ENCODE measurements at regions not wholly inside any gene's neighbourhood (a gene's known extent, or its start where the extent isn't known, plus 50 kb on each side); places are given as distances from the start of the nearest gene placed in this dataset.
A peak's percentile ranks its signal among the peaks of the same experiment; 100 is the strongest.

DNA sequence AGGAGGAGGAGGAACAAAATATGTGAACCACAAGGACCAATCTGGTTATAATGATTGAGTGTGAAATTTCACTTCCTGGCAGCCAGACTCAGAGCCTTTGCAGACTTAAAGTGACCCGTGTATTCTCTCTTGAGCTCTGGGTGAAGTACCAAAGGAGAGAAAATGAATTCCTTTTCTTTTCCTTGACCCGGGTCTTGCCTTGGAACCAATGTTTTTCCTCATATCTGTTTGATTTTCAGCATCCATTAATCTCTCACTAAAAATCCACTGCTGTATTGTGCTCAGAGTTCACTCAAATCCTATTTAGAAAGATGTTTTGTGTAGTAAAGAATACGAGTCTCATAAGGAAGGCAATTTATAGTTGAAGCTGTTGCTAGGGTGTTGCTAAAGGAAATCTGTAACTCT, 78.3 kb upstream of the C1QTNF7 start:
- DNase-seq (ENCODE audit: low read depth in 1 of 2, low spot score in 2 of 2) = no peak
- no peak overlapping the region for H3K27ac ChIP-seq
- H3K9me3 ChIP-seq (replicated peaks) = no peaks in the 10 kb centered on the region
- no peaks in the 10 kb centered on the region for H3K27me3 ChIP-seq (replicated peaks)
- no peaks in the 10 kb centered on the region for H3K36me3 ChIP-seq
- H3K4me1 ChIP-seq (replicated peaks) = no peaks in the 10 kb centered on the region
- no peak overlapping the region for H3K4me3 ChIP-seq

DNA sequence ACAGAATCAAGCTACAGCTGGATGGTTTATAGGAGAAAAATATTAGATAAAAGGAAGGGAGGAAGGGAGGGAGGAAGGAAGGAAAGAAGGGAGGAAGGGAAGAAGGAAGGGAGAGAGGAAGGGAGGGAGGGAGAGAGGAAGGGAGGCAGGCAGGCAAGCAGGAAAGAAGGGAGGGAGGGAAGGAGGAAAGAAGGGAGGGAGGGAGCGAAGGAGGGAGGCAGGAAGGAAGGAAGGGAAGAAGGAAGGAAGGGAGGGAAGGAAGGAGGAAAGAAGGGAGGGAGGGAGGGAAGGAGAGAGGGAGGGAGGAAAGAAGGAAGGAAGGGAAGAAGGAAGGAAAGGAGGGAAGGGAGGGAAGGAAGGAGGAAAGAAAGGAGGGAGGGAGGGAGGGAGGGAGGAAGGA, 77.9 kb upstream of the C1QTNF7 start:
- DNase-seq (ENCODE audit: low read depth in 1 of 2, low spot score in 2 of 2) = no peak
- Histone ChIP-seq H3K36me3 (no peaks in the 10 kb centered on the region), H3K4me1 (replicated peaks) (no peaks in the 10 kb centered on the region), H3K9me3 (replicated peaks) (no peaks in the 10 kb centered on the region), H3K4me3 (no peak overlapping the region), H3K27me3 (replicated peaks) (no peaks in the 10 kb centered on the region), H3K27ac (no peak overlapping the region)

DNA sequence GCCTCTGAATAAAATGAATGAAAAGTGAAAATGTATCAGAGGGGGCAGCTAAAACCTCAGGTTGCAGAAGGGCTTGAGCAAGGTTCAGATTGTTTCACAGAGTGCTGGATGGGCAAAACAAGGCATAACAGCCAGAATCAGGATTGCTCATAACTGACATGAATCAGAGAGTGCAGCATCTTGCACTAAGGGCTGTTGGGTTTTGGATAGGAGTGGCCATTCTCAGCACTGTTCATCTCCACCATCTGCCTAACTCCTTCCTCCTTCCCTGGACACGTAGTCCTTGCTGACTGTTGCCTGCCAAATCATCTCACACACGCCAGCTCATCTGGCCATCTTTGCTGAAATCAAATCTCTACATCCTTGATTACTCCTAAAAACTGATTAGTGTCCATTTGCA, 75.3 kb upstream of the C1QTNF7 start:
- H3K4me3 ChIP-seq = no peak overlapping the region
- H3K27ac ChIP-seq = no peak overlapping the region
- H3K9me3 ChIP-seq (replicated peaks) = no peaks in the 10 kb centered on the region
- H3K36me3 ChIP-seq = no peaks in the 10 kb centered on the region
- H3K4me1 ChIP-seq (replicated peaks) = no peaks in the 10 kb centered on the region
- H3K27me3 ChIP-seq (replicated peaks) = no peaks in the 10 kb centered on the region
- DNase-seq (ENCODE audit: low read depth in 1 of 2, low spot score in 2 of 2) = no peak

DNA sequence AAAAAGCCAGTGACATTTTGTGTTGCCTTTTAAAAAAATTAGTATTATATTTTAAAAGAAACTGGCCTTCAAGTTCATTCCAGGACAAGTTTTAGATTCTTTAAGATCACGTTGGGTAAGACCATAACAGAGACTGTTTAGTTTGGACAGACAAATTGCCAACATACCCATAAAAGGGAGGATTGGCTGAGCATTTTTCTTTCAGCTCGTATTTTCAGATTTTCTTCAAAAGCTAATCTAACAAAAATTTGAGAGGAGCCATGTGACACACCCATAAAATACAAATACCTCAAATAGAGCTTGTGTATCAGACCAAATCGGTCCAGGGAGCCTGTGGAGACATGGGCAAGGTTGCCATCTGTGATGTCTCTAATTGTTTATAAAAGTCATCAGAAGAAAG, 74.6 kb upstream of the C1QTNF7 start:
- no peak for DNase-seq (ENCODE audit: low read depth in 1 of 2, low spot score in 2 of 2)

DNA sequence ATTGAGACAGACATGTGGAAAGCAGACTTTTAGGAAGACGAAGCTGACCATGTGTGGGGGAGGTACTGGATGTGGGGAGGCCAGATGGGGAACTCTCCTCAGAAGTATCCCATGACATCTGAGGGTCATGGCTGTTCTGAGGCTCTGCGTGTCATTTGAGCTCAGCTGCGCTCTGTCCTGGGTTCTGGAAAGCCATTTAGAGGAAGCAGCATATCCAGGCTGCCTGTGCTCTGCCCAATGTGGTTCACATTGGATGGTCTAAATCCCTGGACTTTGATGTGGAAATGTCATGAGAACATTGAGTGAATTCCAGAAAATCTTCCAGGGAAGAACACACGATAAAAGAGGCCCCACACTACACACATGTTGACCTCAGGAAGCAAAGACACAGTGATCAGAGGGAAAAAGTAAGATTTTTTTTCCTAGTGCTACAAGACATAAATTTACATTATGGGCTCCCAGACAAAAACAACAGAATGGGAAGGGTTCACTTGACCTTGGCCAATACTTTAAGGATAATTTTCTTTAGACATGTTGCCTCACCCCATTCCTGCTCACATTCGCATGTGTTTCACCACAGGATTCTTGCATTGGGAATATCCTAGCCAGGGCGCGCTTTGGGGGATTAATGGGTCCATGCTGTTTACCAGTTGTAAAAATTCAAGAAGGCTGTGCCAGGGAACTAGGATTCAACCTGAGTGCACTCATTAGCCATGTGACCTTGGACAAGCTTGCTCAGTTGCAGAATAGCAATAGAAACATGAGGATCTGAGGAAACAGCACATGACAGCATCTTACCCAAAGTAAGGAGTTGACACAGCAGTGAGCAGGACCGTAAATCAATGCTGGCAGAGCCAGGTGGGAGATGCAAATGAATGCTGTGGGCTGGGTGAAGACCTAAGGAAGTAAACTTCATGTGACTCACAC, 73.2 kb upstream of the C1QTNF7 start:
- Histone ChIP-seq H3K27ac (no peak overlapping the region), H3K36me3 (no peaks in the 10 kb centered on the region), H3K27me3 (replicated peaks) (no peaks in the 10 kb centered on the region), H3K4me1 (replicated peaks) (no peaks in the 10 kb centered on the region), H3K4me3 (no peak overlapping the region), H3K9me3 (replicated peaks) (no peaks in the 10 kb centered on the region)
- DNase-seq (ENCODE audit: low read depth in 1 of 2, low spot score in 2 of 2) = no peak

More for the DNA sequence above, 74.6 kb upstream of the C1QTNF7 start:
- H3K4me3 ChIP-seq = no peak overlapping the region
- H3K36me3 ChIP-seq = no peaks in the 10 kb centered on the region
- H3K27ac ChIP-seq = no peak overlapping the region
- H3K27me3 ChIP-seq (replicated peaks) = no peaks in the 10 kb centered on the region
- no peaks in the 10 kb centered on the region for H3K9me3 ChIP-seq (replicated peaks)
- no peaks in the 10 kb centered on the region for H3K4me1 ChIP-seq (replicated peaks)

DNA sequence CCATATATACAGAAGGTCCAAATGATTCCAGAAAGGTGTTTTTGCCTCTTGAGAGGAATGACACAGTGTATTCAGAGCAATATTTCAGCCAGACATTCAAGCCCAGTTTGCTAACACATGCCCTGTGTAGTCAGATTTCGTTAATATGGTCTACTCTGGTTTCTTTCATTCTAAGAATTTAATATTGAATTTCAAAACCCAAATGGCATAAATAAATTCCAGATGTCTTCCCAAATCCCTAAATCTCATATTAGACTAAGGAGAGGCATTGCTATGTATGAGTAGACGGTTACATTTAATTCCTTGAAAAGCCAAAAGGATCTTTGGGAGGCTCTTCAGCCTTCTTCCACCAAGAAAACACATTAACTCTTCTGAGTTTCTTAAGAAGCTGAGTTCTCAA, 66.3 kb upstream of the C1QTNF7 start:
- Histone ChIP-seq H3K36me3 (no peaks in the 10 kb centered on the region), H3K9me3 (replicated peaks) (no peaks in the 10 kb centered on the region), H3K4me3 (no peak overlapping the region), H3K27me3 (replicated peaks) (no peaks in the 10 kb centered on the region), H3K4me1 (replicated peaks) (no peaks in the 10 kb centered on the region), H3K27ac (no peak overlapping the region)
- no peak for DNase-seq (ENCODE audit: low read depth in 1 of 2, low spot score in 2 of 2)

DNA sequence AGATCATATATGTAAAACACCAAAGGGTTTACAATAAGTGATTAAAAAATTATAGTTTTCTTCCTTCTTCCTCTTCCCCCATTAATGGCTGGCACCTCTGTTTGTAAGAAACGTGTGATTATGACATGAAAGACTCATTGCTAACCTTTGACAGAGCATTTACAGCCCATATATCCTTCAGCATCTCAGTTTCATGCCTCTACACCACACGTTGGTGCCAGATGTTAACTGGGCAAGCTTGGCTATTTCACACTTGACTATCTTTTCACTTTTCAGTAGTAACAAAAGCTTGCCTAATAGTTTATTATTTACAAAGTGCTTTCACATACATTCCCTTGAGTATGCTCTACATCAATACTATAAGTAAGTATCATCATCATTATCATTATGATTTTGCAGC, 65.3 kb upstream of the C1QTNF7 start:
- Histone ChIP-seq H3K4me1 (replicated peaks) (no peaks in the 10 kb centered on the region), H3K4me3 (no peak overlapping the region), H3K27me3 (replicated peaks) (no peaks in the 10 kb centered on the region), H3K36me3 (no peaks in the 10 kb centered on the region), H3K27ac (no peak overlapping the region), H3K9me3 (replicated peaks) (no peaks in the 10 kb centered on the region)
- DNase-seq (ENCODE audit: low read depth in 1 of 2, low spot score in 2 of 2) = no peak

DNA sequence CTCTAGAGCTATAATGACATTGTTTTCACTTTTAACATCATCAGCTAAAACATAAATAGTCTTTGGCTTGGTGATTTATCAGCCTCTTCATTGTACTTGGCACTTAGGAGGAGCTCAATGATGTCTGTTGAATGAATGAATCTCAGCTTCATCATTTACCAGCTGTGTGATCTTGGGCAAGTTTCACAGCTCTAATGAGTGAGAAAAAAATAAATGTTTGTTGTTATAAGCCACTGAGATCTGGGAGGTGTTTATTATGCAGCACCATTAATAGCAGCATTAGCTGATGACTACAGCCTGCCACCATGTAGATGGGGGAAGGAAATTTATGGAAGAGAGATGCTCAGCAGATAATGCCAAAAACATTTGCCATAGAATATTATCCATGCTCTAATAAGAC, 63.6 kb upstream of the C1QTNF7 start:
- Histone ChIP-seq H3K4me1 (replicated peaks) (peaks cover 5% of the 10 kb centered on the region), H3K36me3 (no peaks in the 10 kb centered on the region), H3K9me3 (replicated peaks) (no peaks in the 10 kb centered on the region), H3K4me3 (no peak overlapping the region), H3K27me3 (replicated peaks) (no peaks in the 10 kb centered on the region), H3K27ac (no peak overlapping the region)
- DNase-seq (ENCODE audit: low read depth in 1 of 2, low spot score in 2 of 2) = no peak

DNA sequence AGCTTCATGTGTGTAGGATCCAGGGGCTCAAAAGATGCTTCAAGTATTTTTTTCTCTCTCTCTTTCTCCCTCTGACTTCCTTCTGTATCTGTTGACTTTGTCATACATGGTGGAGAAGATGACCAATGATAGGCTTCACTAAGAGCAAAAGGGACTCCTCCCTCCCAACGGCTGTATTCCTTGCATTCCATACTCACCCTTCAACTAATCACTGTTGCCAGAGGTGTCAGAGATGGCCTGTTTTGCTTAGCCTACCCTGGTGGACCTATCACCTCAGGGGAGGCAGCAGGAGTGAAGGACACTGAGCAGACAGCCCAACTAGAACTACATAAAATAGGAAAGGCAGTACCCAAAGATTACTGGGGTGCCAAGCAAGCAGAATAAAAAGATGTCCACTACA, 62.2 kb upstream of the C1QTNF7 start:
- H3K36me3 ChIP-seq = no peaks in the 10 kb centered on the region
- H3K27ac ChIP-seq = no peak overlapping the region
- H3K4me3 ChIP-seq = no peak overlapping the region
- no peaks in the 10 kb centered on the region for H3K9me3 ChIP-seq (replicated peaks)
- H3K27me3 ChIP-seq (replicated peaks) = no peaks in the 10 kb centered on the region
- H3K4me1 ChIP-seq (replicated peaks) = peaks cover 6% of the 10 kb centered on the region
- DNase-seq (ENCODE audit: low read depth in 1 of 2, low spot score in 2 of 2) = no peak

DNA sequence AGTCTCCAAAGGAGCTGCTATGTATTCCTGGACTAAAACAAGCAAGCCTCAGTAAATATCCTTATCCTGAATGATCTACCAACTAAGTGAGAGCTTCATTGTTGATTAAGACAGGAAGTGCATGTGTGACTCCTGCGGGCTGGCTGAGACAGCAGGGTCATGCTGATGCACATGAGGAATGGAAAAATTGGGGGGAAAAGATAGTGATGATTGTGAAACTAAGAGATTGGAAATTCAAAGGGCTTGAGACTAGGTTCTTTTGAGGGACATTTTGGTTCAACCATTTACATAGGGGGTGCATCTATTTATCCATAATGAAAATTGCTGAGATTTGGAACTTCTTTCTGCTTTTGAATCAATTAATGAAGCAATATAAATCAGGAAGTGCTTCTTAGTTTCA, 61.1 kb upstream of the C1QTNF7 start:
- no peak overlapping the region for H3K4me3 ChIP-seq
- H3K27me3 ChIP-seq (replicated peaks) = no peaks in the 10 kb centered on the region
- no peak for DNase-seq (ENCODE audit: low read depth in 1 of 2, low spot score in 2 of 2)
- H3K9me3 ChIP-seq (replicated peaks) = no peaks in the 10 kb centered on the region
- H3K4me1 ChIP-seq (replicated peaks) = peaks cover 6% of the 10 kb centered on the region
- H3K36me3 ChIP-seq = no peaks in the 10 kb centered on the region
- H3K27ac ChIP-seq = no peak overlapping the region

DNA sequence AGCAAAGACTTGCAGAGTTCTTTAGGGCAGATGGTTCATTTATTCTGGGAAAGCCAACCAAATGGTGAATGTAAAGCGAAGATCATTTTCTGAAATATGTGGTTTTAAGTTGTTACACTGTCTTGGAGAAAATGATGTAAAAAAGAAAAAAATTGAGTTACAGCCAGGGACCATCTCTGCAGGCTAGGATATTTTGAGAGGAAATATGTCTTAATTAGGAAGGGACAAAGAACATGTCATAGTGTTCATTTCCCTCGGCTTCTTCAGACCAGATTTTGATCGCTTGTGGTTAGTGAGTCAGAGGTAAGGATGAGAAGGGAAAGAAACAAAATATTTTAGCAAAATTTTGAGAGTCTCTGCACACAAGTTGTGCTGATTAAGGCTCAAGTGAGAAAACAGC, 59.0 kb upstream of the C1QTNF7 start:
- Histone ChIP-seq H3K27me3 (replicated peaks) (no peaks in the 10 kb centered on the region), H3K4me3 (no peak overlapping the region), H3K36me3 (no peaks in the 10 kb centered on the region), H3K27ac (no peak overlapping the region), H3K9me3 (replicated peaks) (no peaks in the 10 kb centered on the region), H3K4me1 (replicated peaks) (peaks cover 6% of the 10 kb centered on the region)
- peak in 1 of 2 experiments; percentile 14 for DNase-seq (ENCODE audit: low read depth in 1 of 2, low spot score in 2 of 2)

DNA sequence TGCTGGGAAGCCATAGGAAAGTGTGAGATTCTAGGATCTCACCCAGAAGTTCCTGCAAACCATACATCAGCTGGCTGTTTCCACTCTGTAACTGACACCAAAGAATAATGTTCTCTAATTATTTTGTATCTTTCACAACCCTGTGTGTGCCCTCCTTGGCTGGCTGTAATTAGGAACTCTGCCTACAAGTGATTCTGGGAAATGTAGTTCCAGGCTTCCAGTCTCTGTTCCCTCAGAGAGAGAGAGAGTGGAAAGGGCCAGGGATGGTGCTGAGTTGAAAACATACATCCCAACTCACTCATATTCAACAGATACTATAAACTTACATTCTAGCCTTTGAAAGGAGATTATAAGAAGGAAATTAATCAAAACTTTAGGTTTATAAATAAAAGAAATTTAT, 57.5 kb upstream of the C1QTNF7 start:
- Histone ChIP-seq H3K27me3 (replicated peaks) (no peaks in the 10 kb centered on the region), H3K27ac (no peak overlapping the region), H3K36me3 (no peaks in the 10 kb centered on the region), H3K4me3 (no peak overlapping the region), H3K4me1 (replicated peaks) (peaks cover 6% of the 10 kb centered on the region), H3K9me3 (replicated peaks) (no peaks in the 10 kb centered on the region)
- DNase-seq (ENCODE audit: low read depth in 1 of 2, low spot score in 2 of 2) = no peak

DNA sequence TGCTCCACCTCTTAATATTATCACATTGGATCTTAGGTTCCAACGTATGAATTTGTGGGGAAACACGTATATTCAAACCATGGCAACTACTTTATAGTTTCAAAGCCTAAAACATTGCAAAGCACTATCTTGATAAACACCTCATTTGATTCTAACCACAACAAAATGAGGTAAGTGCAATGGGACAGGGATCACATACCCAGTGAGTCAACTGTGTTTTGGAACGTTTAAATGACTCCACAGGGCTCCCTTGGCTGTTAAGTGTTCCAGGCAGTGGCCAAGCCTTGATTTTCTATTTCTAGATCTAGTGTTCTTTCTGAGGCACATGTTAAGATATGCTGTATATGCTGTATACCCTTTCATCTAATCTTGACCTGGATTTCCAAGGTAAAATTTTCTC, 54.5 kb upstream of the C1QTNF7 start:
- DNase-seq (ENCODE audit: low read depth in 1 of 2, low spot score in 2 of 2) = no peak
- H3K9me3 ChIP-seq (replicated peaks) = no peaks in the 10 kb centered on the region
- H3K36me3 ChIP-seq = no peaks in the 10 kb centered on the region
- peaks cover 31% of the 10 kb centered on the region for H3K4me1 ChIP-seq (replicated peaks)
- no peak overlapping the region for H3K4me3 ChIP-seq
- no peaks in the 10 kb centered on the region for H3K27me3 ChIP-seq (replicated peaks)
- H3K27ac ChIP-seq = no peak overlapping the region

DNA sequence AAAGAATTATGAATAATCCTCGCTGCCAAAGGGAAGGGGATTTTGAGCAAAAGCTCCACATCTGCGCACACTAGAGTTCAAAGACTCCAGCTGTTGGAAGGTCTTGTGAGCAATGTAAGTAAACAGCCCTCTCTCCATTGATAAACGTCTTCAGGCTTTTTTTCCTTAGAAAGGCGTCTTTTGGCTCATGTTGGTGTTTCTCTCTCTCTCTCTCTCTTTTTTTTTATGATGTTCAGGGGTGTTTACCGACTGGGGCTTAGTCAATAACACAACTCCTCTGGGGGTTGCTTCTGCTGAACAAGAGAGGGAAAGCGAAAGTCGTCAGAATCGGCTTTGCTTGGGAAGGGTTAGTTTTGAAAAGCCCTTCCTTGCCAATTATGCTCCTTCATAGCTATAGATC, 53.2 kb upstream of the C1QTNF7 start:
- Histone ChIP-seq H3K4me1 (replicated peaks) (peaks cover 25% of the 10 kb centered on the region), H3K9me3 (replicated peaks) (no peaks in the 10 kb centered on the region), H3K4me3 (no peak overlapping the region), H3K27ac (no peak overlapping the region), H3K27me3 (replicated peaks) (no peaks in the 10 kb centered on the region), H3K36me3 (no peaks in the 10 kb centered on the region)
- no peak for DNase-seq (ENCODE audit: low read depth in 1 of 2, low spot score in 2 of 2)

DNA sequence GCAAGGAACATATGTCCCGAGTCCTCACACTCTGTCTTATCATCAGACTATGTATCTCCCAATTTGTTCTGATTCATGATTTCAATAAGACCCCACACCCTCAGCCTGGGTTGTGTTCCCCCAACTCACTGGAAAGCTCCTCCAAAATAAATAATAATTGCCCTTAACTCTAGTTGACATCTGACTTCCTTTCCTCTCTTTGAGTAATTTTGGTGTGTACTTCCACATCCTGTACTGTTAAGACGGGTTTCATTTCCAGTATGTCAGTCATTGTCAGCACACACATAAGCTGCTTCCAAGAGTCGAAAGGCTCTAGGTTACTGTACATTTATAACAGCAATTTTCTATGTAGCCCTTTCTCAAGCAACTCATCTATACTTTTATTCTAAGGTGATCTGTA, 52.2 kb upstream of the C1QTNF7 start:
- Histone ChIP-seq H3K4me1 (replicated peaks) (peaks cover 25% of the 10 kb centered on the region), H3K36me3 (no peaks in the 10 kb centered on the region), H3K4me3 (no peak overlapping the region), H3K27ac (no peak overlapping the region), H3K9me3 (replicated peaks) (no peaks in the 10 kb centered on the region), H3K27me3 (replicated peaks) (no peaks in the 10 kb centered on the region)
- DNase-seq (ENCODE audit: low read depth in 1 of 2, low spot score in 2 of 2) = no peak

Data from SJSA1 (cell line).